ENCODE measurements at regions not wholly inside any gene's neighbourhood (a gene's known extent, or its start where the extent isn't known, plus 50 kb on each side); places are given as distances from the start of the nearest gene placed in this dataset.

DNA sequence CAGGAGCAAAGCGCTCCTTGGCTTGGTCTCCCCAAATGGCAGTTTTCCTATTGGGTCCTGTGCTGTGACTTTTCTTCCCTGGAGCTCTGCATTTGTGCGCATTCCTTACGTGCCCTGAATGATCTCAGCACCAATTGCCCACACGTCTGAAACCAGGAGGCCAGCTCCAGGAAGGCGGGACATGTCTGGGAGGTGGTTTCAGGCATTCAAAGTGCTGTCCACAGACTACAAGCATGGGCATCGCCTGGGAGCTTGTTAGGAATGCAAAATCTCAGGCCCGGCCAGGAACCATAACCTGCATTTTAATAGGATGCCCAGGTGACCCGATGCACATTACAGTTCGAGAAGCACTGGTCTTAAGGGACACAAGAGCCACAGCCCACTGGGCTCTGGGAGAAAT is 239.6 kb downstream of the ANKRD60 start:
- RAD21 ChIA-PET (ENCODE audit: low non-redundant PET in 1 of 2, low total read pairs in 2 of 2, uncharacterized antibody in 2 of 2, unreplicated experiment in 2 of 2) = no interaction called here
- H3K4me2 ChIP-seq (ENCODE audit: low read length) = no peak overlapping the region
- no peaks in the 10 kb centered on the region for H3K9me3 ChIP-seq (ENCODE audit: control insufficient read depth in 1 of 2, insufficient read depth in 1 of 2, low read depth in 1 of 2, low read length in 2 of 2)
- ATAC-seq (no peak), DNase-seq (ENCODE audit: low read depth, low spot score) (no peak)
- H3K9ac ChIP-seq (ENCODE audit: low read length) = no peak overlapping the region
- intact Hi-C loops (cut with micrococcal nuclease) = no loop called here
- H3K79me2 ChIP-seq (ENCODE audit: insufficient read depth, low read length) = no peaks in the 10 kb centered on the region
- H4K20me1 ChIP-seq (ENCODE audit: insufficient read depth) = no peaks in the 10 kb centered on the region
- H3K4me3 ChIP-seq (replicated peaks in 1 of 2; ENCODE audit: low read depth in 1 of 2, low read length in 2 of 2) = no peak overlapping the region
- POLR2A ChIA-PET = no interaction called here
- no TSS peak for BruUV-seq (replicated peaks)
- CTCF ChIA-PET = no interaction called here
- no peaks in the 10 kb centered on the region for H3K9me2 ChIP-seq (ENCODE audit: insufficient read depth)
- no peak overlapping the region for H2AFZ ChIP-seq (ENCODE audit: low read depth, low read length, poor library complexity, severe bottlenecking)
- TF ChIP-seq, protein P1, sequence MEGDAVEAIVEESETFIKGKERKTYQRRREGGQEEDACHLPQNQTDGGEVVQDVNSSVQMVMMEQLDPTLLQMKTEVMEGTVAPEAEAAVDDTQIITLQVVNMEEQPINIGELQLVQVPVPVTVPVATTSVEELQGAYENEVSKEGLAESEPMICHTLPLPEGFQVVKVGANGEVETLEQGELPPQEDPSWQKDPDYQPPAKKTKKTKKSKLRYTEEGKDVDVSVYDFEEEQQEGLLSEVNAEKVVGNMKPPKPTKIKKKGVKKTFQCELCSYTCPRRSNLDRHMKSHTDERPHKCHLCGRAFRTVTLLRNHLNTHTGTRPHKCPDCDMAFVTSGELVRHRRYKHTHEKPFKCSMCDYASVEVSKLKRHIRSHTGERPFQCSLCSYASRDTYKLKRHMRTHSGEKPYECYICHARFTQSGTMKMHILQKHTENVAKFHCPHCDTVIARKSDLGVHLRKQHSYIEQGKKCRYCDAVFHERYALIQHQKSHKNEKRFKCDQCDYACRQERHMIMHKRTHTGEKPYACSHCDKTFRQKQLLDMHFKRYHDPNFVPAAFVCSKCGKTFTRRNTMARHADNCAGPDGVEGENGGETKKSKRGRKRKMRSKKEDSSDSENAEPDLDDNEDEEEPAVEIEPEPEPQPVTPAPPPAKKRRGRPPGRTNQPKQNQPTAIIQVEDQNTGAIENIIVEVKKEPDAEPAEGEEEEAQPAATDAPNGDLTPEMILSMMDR (IDR thresholded peaks at IDR 0.05 in 2 of 3, conservative IDR thresholded peaks at IDR 0.05 in 1 of 3; ENCODE audit: borderline replicate concordance in 1 of 3, insufficient read depth in 1 of 3, low read depth in 2 of 3, low read length in 2 of 3) = no peak
- TF ChIP-seq POLR2A (IDR thresholded peaks at IDR 0.05; ENCODE audit: borderline replicate concordance, extremely low read depth, insufficient read depth, insufficient read length) (no peak), ZNF274 (IDR thresholded peaks at IDR 0.05; ENCODE audit: low read depth, low read length) (no peak), EZH2phosphoT487 (IDR thresholded peaks at IDR 0.05; ENCODE audit: borderline replicate concordance) (no peak)
- TF ChIP-seq, protein P2, sequence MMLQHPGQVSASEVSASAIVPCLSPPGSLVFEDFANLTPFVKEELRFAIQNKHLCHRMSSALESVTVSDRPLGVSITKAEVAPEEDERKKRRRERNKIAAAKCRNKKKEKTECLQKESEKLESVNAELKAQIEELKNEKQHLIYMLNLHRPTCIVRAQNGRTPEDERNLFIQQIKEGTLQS (IDR thresholded peaks at IDR 0.05) = no peak
- H3K27ac ChIP-seq (ENCODE audit: low read depth, low read length) = no peak overlapping the region
- H3K4me1 ChIP-seq (ENCODE audit: control insufficient read depth in 1 of 2, insufficient read depth in 2 of 2, low read length in 2 of 2) = peaks cover 0 to 8% of the 10 kb centered on the region in 2 experiments; a peak in 1 of 4 replicates
- H3K36me3 ChIP-seq (ENCODE audit: control insufficient read depth in 1 of 2, insufficient read depth in 2 of 2, low read length in 2 of 2) = no peaks in the 10 kb centered on the region
- peaks cover 51% of the 10 kb centered on the region for H3K27me3 ChIP-seq (ENCODE audit: insufficient read depth, low read length)

DNA sequence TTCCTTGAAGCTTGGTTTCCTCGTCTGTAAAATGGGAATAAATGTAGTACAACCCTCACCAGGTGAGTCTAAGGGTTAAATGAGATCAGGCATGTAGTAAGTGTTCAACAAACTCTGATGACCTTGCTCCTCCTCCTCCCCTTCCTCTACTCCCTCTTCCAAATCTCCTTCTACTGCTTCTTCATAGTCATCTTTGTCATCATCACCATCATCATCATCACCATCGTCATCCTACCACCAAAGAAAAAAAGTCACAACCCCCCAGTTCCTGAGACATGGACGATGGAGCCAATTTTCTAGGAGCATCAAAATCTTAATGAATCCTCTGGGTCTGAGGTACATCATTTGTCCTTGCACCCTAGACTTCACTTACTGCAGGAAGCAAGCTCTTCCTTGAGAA is 240.0 kb downstream of the ANKRD60 start:
- POLR2A ChIA-PET = no interaction called here
- CTCF ChIA-PET = no interaction called here

More for the DNA sequence above, 240.0 kb downstream of the ANKRD60 start:
- TF ChIP-seq POLR2AphosphoS5 (IDR thresholded peaks at IDR 0.05; ENCODE audit: low read depth, low read length) (no peak), SIN3A (IDR thresholded peaks at IDR 0.05; ENCODE audit: low read depth) (no peak), EZH2phosphoT487 (IDR thresholded peaks at IDR 0.05; ENCODE audit: borderline replicate concordance) (no peak), RAD21 (IDR thresholded peaks at IDR 0.05; ENCODE audit: low read depth) (no peak), YY1 (IDR thresholded peaks at IDR 0.05; ENCODE audit: extremely low read depth, insufficient replicate concordance, low read depth, low read length) (no peak), ELF1 (IDR thresholded peaks at IDR 0.05; ENCODE audit: borderline replicate concordance, low read depth) (no peak), CBX3 (IDR thresholded peaks at IDR 0.05; ENCODE audit: low read depth) (no peak), JUND (IDR thresholded peaks at IDR 0.05) (no peak)
- TF ChIP-seq, protein P3, sequence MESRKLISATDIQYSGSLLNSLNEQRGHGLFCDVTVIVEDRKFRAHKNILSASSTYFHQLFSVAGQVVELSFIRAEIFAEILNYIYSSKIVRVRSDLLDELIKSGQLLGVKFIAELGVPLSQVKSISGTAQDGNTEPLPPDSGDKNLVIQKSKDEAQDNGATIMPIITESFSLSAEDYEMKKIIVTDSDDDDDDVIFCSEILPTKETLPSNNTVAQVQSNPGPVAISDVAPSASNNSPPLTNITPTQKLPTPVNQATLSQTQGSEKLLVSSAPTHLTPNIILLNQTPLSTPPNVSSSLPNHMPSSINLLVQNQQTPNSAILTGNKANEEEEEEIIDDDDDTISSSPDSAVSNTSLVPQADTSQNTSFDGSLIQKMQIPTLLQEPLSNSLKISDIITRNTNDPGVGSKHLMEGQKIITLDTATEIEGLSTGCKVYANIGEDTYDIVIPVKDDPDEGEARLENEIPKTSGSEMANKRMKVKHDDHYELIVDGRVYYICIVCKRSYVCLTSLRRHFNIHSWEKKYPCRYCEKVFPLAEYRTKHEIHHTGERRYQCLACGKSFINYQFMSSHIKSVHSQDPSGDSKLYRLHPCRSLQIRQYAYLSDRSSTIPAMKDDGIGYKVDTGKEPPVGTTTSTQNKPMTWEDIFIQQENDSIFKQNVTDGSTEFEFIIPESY (IDR thresholded peaks at IDR 0.05; ENCODE audit: extremely low read depth, insufficient replicate concordance, low read length) = no peak
- TF ChIP-seq, protein P4, sequence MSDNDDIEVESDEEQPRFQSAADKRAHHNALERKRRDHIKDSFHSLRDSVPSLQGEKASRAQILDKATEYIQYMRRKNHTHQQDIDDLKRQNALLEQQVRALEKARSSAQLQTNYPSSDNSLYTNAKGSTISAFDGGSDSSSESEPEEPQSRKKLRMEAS (IDR thresholded peaks at IDR 0.05) = no peak
- TF ChIP-seq, protein P1 (IDR thresholded peaks at IDR 0.05 in 2 of 3, conservative IDR thresholded peaks at IDR 0.05 in 1 of 3; ENCODE audit: borderline replicate concordance in 1 of 3, insufficient read depth in 1 of 3, low read depth in 2 of 3, low read length in 2 of 3) = no peak
- Histone ChIP-seq H3K79me2 (ENCODE audit: insufficient read depth, low read length) (no peaks in the 10 kb centered on the region), H4K20me1 (ENCODE audit: insufficient read depth) (no peaks in the 10 kb centered on the region), H3K9me2 (ENCODE audit: insufficient read depth) (no peaks in the 10 kb centered on the region), H3K27ac (ENCODE audit: low read depth, low read length) (no peak overlapping the region), H3K9ac (ENCODE audit: low read length) (no peak overlapping the region), H3K36me3 (ENCODE audit: control insufficient read depth in 1 of 2, insufficient read depth in 2 of 2, low read length in 2 of 2) (no peaks in the 10 kb centered on the region), H3K4me2 (ENCODE audit: low read length) (no peak overlapping the region), H3K27me3 (ENCODE audit: insufficient read depth, low read length) (peaks cover 51% of the 10 kb centered on the region), H2AFZ (ENCODE audit: low read depth, low read length, poor library complexity, severe bottlenecking) (no peak overlapping the region), H3K9me3 (ENCODE audit: control insufficient read depth in 1 of 2, insufficient read depth in 1 of 2, low read depth in 1 of 2, low read length in 2 of 2) (no peaks in the 10 kb centered on the region), H3K4me1 (ENCODE audit: control insufficient read depth in 1 of 2, insufficient read depth in 2 of 2, low read length in 2 of 2) (peaks cover 0 to 8% of the 10 kb centered on the region in 2 experiments; a peak in 1 of 4 replicates), H3K4me3 (replicated peaks in 1 of 2; ENCODE audit: low read depth in 1 of 2, low read length in 2 of 2) (no peak overlapping the region)
- no peak for DNase-seq (ENCODE audit: low read depth, low spot score)
- no peak for ATAC-seq
- no TSS peak for BruUV-seq (replicated peaks)
- intact Hi-C loops (cut with micrococcal nuclease) = no loop called here
- RAD21 ChIA-PET (ENCODE audit: low non-redundant PET in 1 of 2, low total read pairs in 2 of 2, uncharacterized antibody in 2 of 2, unreplicated experiment in 2 of 2) = no interaction called here

All from HCT116 (cell line).